GM21737 (cell line): ENCODE measurements at regions not wholly inside any gene's neighbourhood (a gene's known extent, or its start where the extent isn't known, plus 50 kb on each side); places are given as distances from the start of the nearest gene placed in this dataset.

ENCODE experiments used
- ATAC-seq: cut with Tn5 transposase; IDR thresholded peaks from one replicate; pipeline ENCODE4 v1.9.1; 2021; ENCODE audit warnings: mild to moderate bottlenecking, moderate library complexity; ENCODE audit not compliant: unreplicated experiment

- ATAC-seq: no peak
Observed at GRCh38 chrX:4373791-4374190, 660.3 kb upstream of the PRKX start.

- no peak for ATAC-seq
Observed at GRCh38 chrX:4358577-4358976, 645.1 kb upstream of the PRKX start.

GRCh38 chrX:4322916-4323315, 609.5 kb upstream of the PRKX start:
- ATAC-seq: no peak

DNA sequence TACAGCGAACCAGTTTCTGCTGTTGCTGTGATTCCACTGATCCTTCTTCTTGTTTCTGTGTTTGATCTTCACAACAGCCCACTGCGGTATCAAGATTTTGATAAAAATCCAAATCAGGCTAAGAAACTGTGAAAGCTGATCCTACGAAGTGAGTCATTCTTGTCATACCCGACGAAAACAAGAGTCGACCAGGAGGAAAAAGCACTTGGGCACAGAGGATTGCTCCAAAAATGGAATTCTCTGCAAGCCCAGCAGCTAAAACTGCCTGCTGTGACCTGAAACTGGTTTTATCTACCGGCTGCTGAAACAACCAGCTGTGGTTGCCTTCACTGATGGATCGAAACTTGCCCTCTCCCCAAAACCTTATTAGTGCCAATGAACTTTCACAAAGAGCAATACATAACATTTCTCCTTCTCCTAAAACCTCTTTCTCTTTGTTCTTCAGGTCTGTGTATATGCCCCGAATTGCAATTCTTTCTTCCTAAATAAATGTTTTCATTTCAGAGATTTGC, 607.0 kb upstream of the PRKX start:
- no peak for ATAC-seq

DNA sequence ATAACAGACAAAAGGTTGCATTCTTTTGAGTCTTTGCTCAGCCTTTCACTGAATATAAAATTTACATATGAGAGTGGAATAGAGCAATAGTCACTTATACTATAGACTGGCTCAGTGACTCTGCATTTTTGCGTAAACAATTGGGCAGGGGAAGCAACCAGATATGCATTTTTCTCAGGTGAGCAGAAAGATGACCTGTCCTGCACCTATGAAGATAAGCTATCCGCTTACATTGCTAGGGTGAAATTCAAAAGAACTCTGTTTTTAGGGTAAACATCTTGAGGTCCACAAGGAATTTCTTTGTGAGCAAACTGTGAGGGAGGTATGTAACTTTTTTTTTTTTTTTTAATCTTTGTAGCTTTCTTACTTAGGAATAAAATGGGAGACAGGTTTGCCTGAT, 602.4 kb upstream of the PRKX start:
- no peak for ATAC-seq

GRCh38 chrX:4314586-4314985, 601.1 kb upstream of the PRKX start:
- ATAC-seq: no peak

DNA sequence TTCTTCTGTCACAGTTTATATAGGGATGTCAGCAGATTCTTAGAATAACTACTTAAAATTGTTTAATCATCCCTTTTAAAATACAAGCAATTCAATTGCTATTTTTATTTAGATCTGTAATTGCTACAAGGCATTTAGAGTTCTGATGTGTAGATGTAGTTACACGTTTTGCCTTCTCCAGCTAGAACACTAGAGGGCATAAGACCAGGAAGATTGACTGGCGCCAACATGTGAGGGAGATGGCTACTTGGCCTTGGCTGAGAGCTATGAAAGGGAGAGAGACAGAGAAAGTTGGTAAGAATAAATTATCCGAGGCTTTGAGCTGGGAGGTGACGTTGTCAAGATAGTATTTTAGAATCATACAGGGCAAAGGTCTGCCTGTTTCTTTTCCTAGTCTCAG, 563.7 kb upstream of the PRKX start:
- ATAC-seq: no peak

- no peak for ATAC-seq
Observed at GRCh38 chrX:4268676-4269075, 555.2 kb upstream of the PRKX start.

DNA sequence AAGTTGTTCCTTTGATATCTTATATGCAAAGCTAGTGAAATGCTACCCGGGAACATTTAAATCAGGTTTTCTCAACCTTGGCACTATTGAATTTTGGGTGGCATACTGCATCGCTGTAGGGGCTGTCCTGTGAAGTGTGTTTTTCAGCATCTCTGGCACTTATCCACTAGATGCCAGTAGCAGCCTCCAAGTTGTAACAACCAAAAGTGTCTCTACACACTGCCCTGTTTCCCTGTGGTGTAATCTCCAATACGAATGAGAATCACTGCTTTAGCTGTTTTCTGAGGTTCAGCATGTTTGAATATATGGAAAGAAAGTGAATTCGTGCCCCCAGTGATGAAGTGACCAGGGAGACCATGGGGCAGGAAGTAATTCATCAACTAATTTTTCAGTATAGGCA, 551.6 kb upstream of the PRKX start:
- ATAC-seq: no peak

DNA sequence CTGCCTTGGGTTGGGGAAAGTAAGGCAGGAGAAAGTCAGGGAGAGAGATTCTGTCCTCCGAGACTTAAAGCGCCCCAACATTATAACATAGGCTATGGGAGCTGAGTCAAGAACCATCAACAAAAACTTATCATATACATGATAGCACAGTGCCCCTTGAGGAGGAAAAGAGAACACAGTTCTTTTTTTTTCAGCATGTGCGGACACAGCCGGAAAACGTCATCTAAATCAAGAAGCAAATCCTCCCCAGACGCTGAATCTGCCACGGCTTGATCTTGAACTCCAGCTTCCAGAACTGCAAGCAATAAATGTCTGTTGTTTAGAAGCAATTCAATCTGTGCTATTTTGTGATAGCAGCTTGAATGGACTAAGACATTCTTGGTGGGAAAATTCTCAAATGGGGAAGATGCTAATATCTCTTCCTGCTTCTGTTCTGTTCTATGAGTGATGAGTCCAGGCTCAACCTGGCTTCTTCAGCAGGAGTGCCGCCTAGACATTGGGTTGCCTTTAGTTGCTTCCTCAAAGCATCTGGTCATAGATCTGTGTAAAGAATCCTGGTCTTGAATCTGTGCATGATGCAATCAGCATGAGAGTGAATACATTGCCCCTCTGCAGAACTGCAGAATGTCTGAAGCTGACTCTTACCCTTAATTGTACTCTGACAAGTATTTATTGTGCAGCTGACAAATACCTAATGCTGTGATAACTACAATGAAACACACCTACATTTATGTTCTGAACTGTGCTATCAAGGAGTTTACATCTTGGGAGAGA, 549.8 kb upstream of the PRKX start:
- no peak for ATAC-seq

DNA sequence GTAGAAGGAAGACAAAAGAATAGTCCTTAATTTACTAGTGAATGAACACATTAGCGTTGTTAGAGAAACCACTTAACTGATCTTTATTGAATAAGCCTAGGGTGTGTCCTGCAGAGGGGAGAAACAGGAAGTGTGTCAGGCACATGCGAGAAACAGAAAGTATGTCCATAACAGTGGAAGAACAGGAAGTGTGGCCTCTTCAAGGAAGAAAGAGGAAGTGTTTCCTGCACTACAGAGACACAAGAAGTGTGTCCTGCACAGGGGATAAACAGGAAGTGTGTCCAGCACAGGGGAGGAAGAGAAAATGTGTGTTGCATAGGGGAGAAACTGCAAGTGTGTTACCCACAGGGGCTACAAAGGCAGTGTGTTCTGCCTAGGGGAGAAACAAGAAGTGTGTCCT, 539.6 kb upstream of the PRKX start:
- no peak for ATAC-seq

DNA sequence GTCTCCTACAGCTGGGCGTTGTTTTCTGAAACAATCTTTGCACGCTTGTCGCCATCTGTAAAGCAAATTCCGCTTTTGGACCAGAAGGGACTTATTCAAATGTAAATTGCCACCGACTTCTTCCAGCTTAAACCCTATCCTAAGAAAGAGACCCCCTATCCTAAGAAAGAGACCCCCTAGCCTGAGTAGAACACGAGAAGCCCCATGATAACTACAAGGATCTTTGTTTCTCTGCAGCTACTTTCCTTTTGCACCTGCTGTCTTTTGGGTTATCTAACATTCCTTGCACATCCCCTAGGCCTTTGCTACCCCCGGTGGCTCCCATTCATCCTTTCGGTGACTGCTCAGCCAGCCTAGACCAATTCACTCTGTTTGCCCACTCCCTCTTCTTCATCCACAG, 536.0 kb upstream of the PRKX start:
- no peak for ATAC-seq

- no peak for ATAC-seq
Observed at GRCh38 chrX:4243759-4244158, 530.3 kb upstream of the PRKX start.

DNA sequence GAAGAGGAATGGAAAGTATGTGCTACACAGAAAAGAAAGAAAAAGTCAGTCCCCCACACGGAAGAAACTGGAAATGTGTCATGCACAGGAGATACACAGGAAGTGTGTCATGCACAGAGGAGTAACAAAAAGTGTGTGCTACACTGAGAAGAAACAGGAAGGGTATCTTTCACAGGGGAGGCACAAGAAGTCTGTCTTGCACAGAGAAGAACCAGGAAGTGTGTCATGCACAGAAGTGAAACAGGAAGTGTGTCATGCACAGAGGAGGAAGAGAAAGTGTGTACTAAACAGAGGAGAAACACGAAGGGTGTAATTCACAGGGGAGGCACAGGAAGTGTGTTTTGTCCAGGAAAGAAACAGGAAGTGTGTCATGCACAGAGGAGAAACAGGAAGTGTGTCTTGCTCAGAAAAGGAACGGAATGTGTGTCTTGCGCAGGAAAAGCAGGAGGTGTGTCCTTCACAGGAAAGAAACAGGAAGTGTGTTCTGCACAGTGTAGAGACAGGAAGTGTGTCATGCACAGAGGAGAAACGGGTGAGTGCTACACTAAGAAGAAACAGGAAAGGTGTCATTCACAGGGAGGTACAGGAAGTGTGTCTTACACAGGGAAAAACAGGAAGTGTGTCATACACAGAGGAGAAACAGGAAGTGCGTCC, 527.2 kb upstream of the PRKX start:
- ATAC-seq: no peak

DNA sequence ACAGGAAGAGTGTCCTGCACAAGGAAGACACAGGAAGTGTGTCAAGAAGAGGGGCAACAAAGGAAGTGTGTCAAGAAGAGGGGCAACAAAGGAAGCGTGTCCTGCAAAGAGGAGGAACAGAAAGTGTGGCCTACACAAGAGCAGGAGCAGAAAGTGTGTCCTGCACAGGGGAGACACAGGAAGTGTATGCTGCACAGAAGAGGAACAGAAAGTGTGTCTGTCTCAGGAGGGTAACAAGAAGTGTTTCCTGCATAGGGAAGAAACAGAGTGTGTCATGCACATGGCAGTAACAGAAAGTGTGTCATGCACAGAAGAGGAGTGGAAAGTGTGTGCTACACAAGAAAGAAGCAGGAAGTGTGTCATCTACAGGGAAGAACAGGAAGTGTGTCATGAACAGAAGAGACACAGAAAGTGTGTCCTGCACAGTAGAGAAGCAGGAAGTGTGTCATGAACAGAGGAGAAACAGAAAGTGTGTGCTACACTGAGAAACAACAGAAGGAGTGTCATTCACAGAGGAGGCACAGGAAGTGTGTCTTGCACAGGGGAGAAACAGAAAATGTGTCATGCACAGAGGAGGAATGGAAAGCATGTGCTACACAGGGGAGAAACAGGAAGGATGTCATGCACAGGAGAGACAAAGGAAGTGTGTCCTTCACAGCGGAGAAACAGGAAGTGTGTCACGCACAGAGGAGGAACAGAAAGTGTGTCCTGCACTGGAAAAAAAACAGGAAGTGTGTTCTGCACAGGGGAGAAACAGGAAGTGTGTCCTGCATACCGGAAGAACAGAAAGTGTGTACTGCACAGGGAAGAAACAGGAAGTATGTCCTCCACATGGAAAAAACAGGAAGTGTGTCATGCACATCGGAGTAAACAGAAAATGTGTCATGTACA, 526.4 kb upstream of the PRKX start:
- no peak for ATAC-seq

- ATAC-seq: no peak
Observed at GRCh38 chrX:4238916-4239315, 525.5 kb upstream of the PRKX start.

- no peak for ATAC-seq
Observed at GRCh38 chrX:4225086-4225485, 511.6 kb upstream of the PRKX start.

DNA sequence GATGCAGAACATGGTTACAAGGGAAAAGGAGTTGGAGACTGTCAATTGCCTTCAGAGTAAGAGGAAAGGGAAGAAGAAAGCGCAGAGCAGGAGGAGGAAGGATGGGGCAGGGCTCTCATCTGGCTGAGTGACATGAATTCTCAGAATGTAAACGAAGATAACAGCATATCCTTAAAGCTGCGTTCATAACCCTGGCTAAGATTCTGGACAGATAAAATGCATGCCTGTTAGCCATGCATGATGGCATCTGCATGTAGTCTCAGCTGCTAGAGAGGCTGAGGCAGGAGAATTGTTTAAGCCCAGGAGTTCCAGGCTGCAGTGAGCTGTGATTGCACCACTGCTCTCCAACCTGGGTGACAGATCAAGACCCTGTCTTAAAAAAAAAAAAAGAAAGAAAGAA, 493.5 kb upstream of the PRKX start:
- ATAC-seq: no peak

GRCh38 chrX:4197971-4198370, 484.5 kb upstream of the PRKX start:
- no peak for ATAC-seq

DNA sequence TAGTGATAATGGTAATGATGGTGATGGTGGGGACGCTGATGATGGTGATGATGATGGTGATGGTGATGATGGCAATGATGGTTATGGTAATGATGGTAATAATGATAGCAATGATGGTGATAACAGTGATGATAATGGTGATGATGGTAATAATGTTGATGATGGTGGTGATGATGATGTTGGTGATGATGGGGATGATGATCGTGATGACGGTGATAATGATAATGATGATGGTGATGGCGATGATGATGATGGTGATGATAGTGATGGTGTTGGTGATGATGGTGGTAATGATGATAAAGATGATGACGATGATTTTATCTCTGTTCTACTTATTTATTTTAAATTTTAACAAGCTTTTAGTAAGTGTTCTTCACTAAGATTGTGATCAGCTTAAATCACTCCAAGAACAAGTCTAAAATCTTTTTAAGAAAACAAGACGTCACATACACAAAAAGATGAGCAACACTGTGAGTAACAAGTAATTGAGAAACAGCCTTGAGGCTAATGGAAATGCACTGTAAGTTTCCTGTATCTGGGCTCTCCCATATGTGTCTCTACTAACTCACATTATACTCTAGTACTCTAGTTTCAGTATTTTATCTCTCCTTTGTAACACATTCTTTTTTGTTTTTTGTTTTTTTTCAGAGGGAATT, 480.2 kb upstream of the PRKX start:
- no peak for ATAC-seq

GRCh38 chrX:4186331-4186730, 472.9 kb upstream of the PRKX start:
- ATAC-seq: no peak
